ENCODE measurements at regions not wholly inside any gene's neighbourhood (a gene's known extent, or its start where the extent isn't known, plus 50 kb on each side); places are given as distances from the start of the nearest gene placed in this dataset.

GRCh38 chr18:50453732-50454131 is 78.9 kb downstream of the SKA1 start:
- Histone ChIP-seq H3K27ac (ENCODE audit: low read length) (no peak overlapping the region), H3F3A (ENCODE audit: insufficient read depth, low read length) (no peaks in the 10 kb centered on the region), H4K20me1 (ENCODE audit: insufficient read depth, low read length) (no peaks in the 10 kb centered on the region), H3K36me3 (replicated peaks; ENCODE audit: insufficient read depth, low read length) (no peaks in the 10 kb centered on the region), H3K4me3 (ENCODE audit: low read length) (no peak overlapping the region), H2AFZ (ENCODE audit: low read length) (no peak overlapping the region), H3K4me2 (ENCODE audit: low read depth, low read length) (no peak overlapping the region), H3K9me2 (replicated peaks; ENCODE audit: insufficient read depth, low read length) (no peaks in the 10 kb centered on the region), H3K27me3 (replicated peaks; ENCODE audit: insufficient read depth, low read length) (no peaks in the 10 kb centered on the region), H3K79me2 (ENCODE audit: low read length) (no peaks in the 10 kb centered on the region), H3K9ac (ENCODE audit: low read length) (no peak overlapping the region), H3K4me1 (ENCODE audit: low read length) (no peaks in the 10 kb centered on the region), H3K9me3 (replicated peaks; ENCODE audit: insufficient read depth, low read length) (no peaks in the 10 kb centered on the region)
- no peak for DNase-seq
- TF ChIP-seq EZH2 (optimal IDR thresholded peaks at IDR 0.05; ENCODE audit: low read depth, low read length): no peak
- TF ChIP-seq EZH2phosphoT487 (IDR thresholded peaks at IDR 0.05; ENCODE audit: low read length): no peak
- TF ChIP-seq CTCF (IDR thresholded peaks at IDR 0.05; ENCODE audit: low read length): no peak

- Histone ChIP-seq H3K27ac (ENCODE audit: low read length) (no peak overlapping the region), H3K4me2 (ENCODE audit: low read depth, low read length) (no peak overlapping the region), H3F3A (ENCODE audit: insufficient read depth, low read length) (no peaks in the 10 kb centered on the region), H3K4me1 (ENCODE audit: low read length) (no peaks in the 10 kb centered on the region), H2AFZ (ENCODE audit: low read length) (no peak overlapping the region), H3K9me2 (replicated peaks; ENCODE audit: insufficient read depth, low read length) (no peaks in the 10 kb centered on the region), H4K20me1 (ENCODE audit: insufficient read depth, low read length) (no peaks in the 10 kb centered on the region), H3K36me3 (replicated peaks; ENCODE audit: insufficient read depth, low read length) (no peaks in the 10 kb centered on the region), H3K9me3 (replicated peaks; ENCODE audit: insufficient read depth, low read length) (no peaks in the 10 kb centered on the region), H3K4me3 (ENCODE audit: low read length) (no peak overlapping the region), H3K79me2 (ENCODE audit: low read length) (no peaks in the 10 kb centered on the region), H3K27me3 (replicated peaks; ENCODE audit: insufficient read depth, low read length) (no peaks in the 10 kb centered on the region), H3K9ac (ENCODE audit: low read length) (no peak overlapping the region)
- TF ChIP-seq EZH2phosphoT487 (IDR thresholded peaks at IDR 0.05; ENCODE audit: low read length): no peak
- no peak for TF ChIP-seq CTCF (IDR thresholded peaks at IDR 0.05; ENCODE audit: low read length)
- no peak for TF ChIP-seq EZH2 (optimal IDR thresholded peaks at IDR 0.05; ENCODE audit: low read depth, low read length)
- DNase-seq: no peak
These were observed 79.6 kb downstream of the SKA1 start for GRCh38 chr18:50454387-50454988.

- H3K4me2 ChIP-seq (ENCODE audit: low read depth, low read length): no peak overlapping the region
These were observed 81.4 kb downstream of the SKA1 start for GRCh38 chr18:50456285-50456684.

More at GRCh38 chr18:50456285-50456684, 81.4 kb downstream of the SKA1 start:
- TF ChIP-seq CTCF (IDR thresholded peaks at IDR 0.05; ENCODE audit: low read length): no peak
- no peak for TF ChIP-seq EZH2phosphoT487 (IDR thresholded peaks at IDR 0.05; ENCODE audit: low read length)
- TF ChIP-seq EZH2 (optimal IDR thresholded peaks at IDR 0.05; ENCODE audit: low read depth, low read length): no peak
- H3K9me3 ChIP-seq (replicated peaks; ENCODE audit: insufficient read depth, low read length): no peaks in the 10 kb centered on the region
- H2AFZ ChIP-seq (ENCODE audit: low read length): no peak overlapping the region
- no peaks in the 10 kb centered on the region for H3K9me2 ChIP-seq (replicated peaks; ENCODE audit: insufficient read depth, low read length)
- no peaks in the 10 kb centered on the region for H3K79me2 ChIP-seq (ENCODE audit: low read length)
- DNase-seq: no peak
- H3K27me3 ChIP-seq (replicated peaks; ENCODE audit: insufficient read depth, low read length): no peaks in the 10 kb centered on the region
- H3K9ac ChIP-seq (ENCODE audit: low read length): no peak overlapping the region
- H3K4me3 ChIP-seq (ENCODE audit: low read length): no peak overlapping the region
- no peaks in the 10 kb centered on the region for H3F3A ChIP-seq (ENCODE audit: insufficient read depth, low read length)
- H3K36me3 ChIP-seq (replicated peaks; ENCODE audit: insufficient read depth, low read length): no peaks in the 10 kb centered on the region
- no peak overlapping the region for H3K27ac ChIP-seq (ENCODE audit: low read length)
- no peaks in the 10 kb centered on the region for H3K4me1 ChIP-seq (ENCODE audit: low read length)
- H4K20me1 ChIP-seq (ENCODE audit: insufficient read depth, low read length): no peaks in the 10 kb centered on the region

All from MM.1S (cell line).